ENCODE measurements at regions not wholly inside any gene's neighbourhood (a gene's known extent, or its start where the extent isn't known, plus 50 kb on each side); places are given as distances from the start of the nearest gene placed in this dataset.
"Not testable (repeated sequence)": the region's sequence is repeated elsewhere in the genome, so short reads cannot be mapped to it uniquely, and the experiment has no call there.

GRCh38 chr2:95677346-95677745, 85.5 kb downstream of the TRIM43 start:
- TF ChIP-seq CTCF (IDR thresholded peaks at IDR 0.05): no peak
- H3K27me3 Mint-ChIP-seq (ENCODE audit: insufficient read depth): peaks cover 13% of the 10 kb centered on the region
- no peak for DNase-seq
- H3K9me3 Mint-ChIP-seq: no peaks in the 10 kb centered on the region
- H3K4me1 Mint-ChIP-seq (ENCODE audit: low read depth): peaks cover 17% of the 10 kb centered on the region
- H3K36me3 Mint-ChIP-seq (ENCODE audit: low read depth): no peaks in the 10 kb centered on the region
- no peak overlapping the region for H3K27ac Mint-ChIP-seq
- no peak overlapping the region for H3K4me3 Mint-ChIP-seq

GRCh38 chr2:95677833-95678232, 86.0 kb downstream of the TRIM43 start:
- peaks cover 13% of the 10 kb centered on the region for H3K27me3 Mint-ChIP-seq (ENCODE audit: insufficient read depth)
- peaks cover 17% of the 10 kb centered on the region for H3K4me1 Mint-ChIP-seq (ENCODE audit: low read depth)
- H3K27ac Mint-ChIP-seq; DNase-seq; H3K4me3 Mint-ChIP-seq; H3K9me3 Mint-ChIP-seq; H3K36me3 Mint-ChIP-seq (ENCODE audit: low read depth): not testable (repeated sequence)

GRCh38 chr2:95681158-95681557, 89.4 kb downstream of the TRIM43 start:
- not testable (repeated sequence) for H3K9me3 Mint-ChIP-seq; H3K27ac Mint-ChIP-seq; DNase-seq; H3K4me3 Mint-ChIP-seq; H3K36me3 Mint-ChIP-seq (ENCODE audit: low read depth)
- H3K4me1 Mint-ChIP-seq (ENCODE audit: low read depth): peaks cover 36% of the 10 kb centered on the region
- peaks cover 10% of the 10 kb centered on the region for H3K27me3 Mint-ChIP-seq (ENCODE audit: insufficient read depth)

- peak overlapping the region; percentile 93; the same call in 1 of the 2 replicates for H3K27ac Mint-ChIP-seq
- H3K4me1 Mint-ChIP-seq (ENCODE audit: low read depth): peaks cover 41% of the 10 kb centered on the region
- peak overlapping the region; percentile 88; the same call in 1 of the 2 replicates for H3K4me3 Mint-ChIP-seq
- not testable (repeated sequence) for H3K36me3 Mint-ChIP-seq (ENCODE audit: low read depth); H3K9me3 Mint-ChIP-seq; DNase-seq
- H3K27me3 Mint-ChIP-seq (ENCODE audit: insufficient read depth): peaks cover 10% of the 10 kb centered on the region
Measured at GRCh38 chr2:95681589-95682081, 89.8 kb downstream of the TRIM43 start.

- peak; percentile 1 for DNase-seq
Measured at GRCh38 chr2:95682889-95683517, 91.2 kb downstream of the TRIM43 start.

GRCh38 chr2:95685513-95685912, 93.7 kb downstream of the TRIM43 start:
- H3K36me3 Mint-ChIP-seq (ENCODE audit: low read depth): no peaks in the 10 kb centered on the region
- DNase-seq: no peak
- peak overlapping the region; percentile 83; the same call in 1 of the 2 replicates for H3K27ac Mint-ChIP-seq
- H3K27me3 Mint-ChIP-seq (ENCODE audit: insufficient read depth): peaks cover 4% of the 10 kb centered on the region
- H3K9me3 Mint-ChIP-seq: no peaks in the 10 kb centered on the region
- peaks cover 60% of the 10 kb centered on the region for H3K4me1 Mint-ChIP-seq (ENCODE audit: low read depth)
- TF ChIP-seq CTCF (IDR thresholded peaks at IDR 0.05): no peak
- no peak overlapping the region for H3K4me3 Mint-ChIP-seq

More at GRCh38 chr2:95682889-95683517, 91.2 kb downstream of the TRIM43 start:
- H3K27ac Mint-ChIP-seq: peak overlapping the region; percentile 93
- H3K9me3 Mint-ChIP-seq; H3K36me3 Mint-ChIP-seq (ENCODE audit: low read depth): not testable (repeated sequence)
- peaks cover 54% of the 10 kb centered on the region for H3K4me1 Mint-ChIP-seq (ENCODE audit: low read depth)
- peaks cover 12% of the 10 kb centered on the region for H3K27me3 Mint-ChIP-seq (ENCODE audit: insufficient read depth)
- peak overlapping the region; percentile 88 for H3K4me3 Mint-ChIP-seq

- H3K27ac Mint-ChIP-seq: peak overlapping the region; percentile 83
- H3K4me1 Mint-ChIP-seq (ENCODE audit: low read depth): peaks cover 59% of the 10 kb centered on the region
- H3K27me3 Mint-ChIP-seq (ENCODE audit: insufficient read depth); H3K9me3 Mint-ChIP-seq; H3K36me3 Mint-ChIP-seq (ENCODE audit: low read depth): not testable (repeated sequence)
- H3K4me3 Mint-ChIP-seq: peak overlapping the region; percentile 62
- peak; percentile 65 for DNase-seq
Measured at GRCh38 chr2:95686056-95686825, 94.4 kb downstream of the TRIM43 start.

- H3K27ac Mint-ChIP-seq: peak overlapping the region; percentile 42
- H3K4me3 Mint-ChIP-seq: peak overlapping the region; percentile 7
- DNase-seq: peak; percentile 75
- not testable (repeated sequence) for H3K9me3 Mint-ChIP-seq; H3K27me3 Mint-ChIP-seq (ENCODE audit: insufficient read depth); H3K36me3 Mint-ChIP-seq (ENCODE audit: low read depth)
- peaks cover 43% of the 10 kb centered on the region for H3K4me1 Mint-ChIP-seq (ENCODE audit: low read depth)
Measured at GRCh38 chr2:95687852-95688251, 96.1 kb downstream of the TRIM43 start.

GRCh38 chr2:95691210-95691609, 99.4 kb downstream of the TRIM43 start:
- Mint-ChIP-seq H3K4me1 (ENCODE audit: low read depth) (peaks cover 23% of the 10 kb centered on the region), H3K27me3 (ENCODE audit: insufficient read depth) (peaks cover 12% of the 10 kb centered on the region)
- H3K27ac Mint-ChIP-seq; H3K36me3 Mint-ChIP-seq (ENCODE audit: low read depth); H3K9me3 Mint-ChIP-seq; DNase-seq; H3K4me3 Mint-ChIP-seq: not testable (repeated sequence)

- not testable (repeated sequence) for DNase-seq; H3K36me3 Mint-ChIP-seq (ENCODE audit: low read depth); H3K27ac Mint-ChIP-seq; H3K4me3 Mint-ChIP-seq; H3K9me3 Mint-ChIP-seq
- peaks cover 13% of the 10 kb centered on the region for H3K27me3 Mint-ChIP-seq (ENCODE audit: insufficient read depth)
- peaks cover 14% of the 10 kb centered on the region for H3K4me1 Mint-ChIP-seq (ENCODE audit: low read depth)
Measured at GRCh38 chr2:95693071-95693846, 101.5 kb downstream of the TRIM43 start.
